ENCODE measurements at regions not wholly inside any gene's neighbourhood (a gene's known extent, or its start where the extent isn't known, plus 50 kb on each side); places are given as distances from the start of the nearest gene placed in this dataset.
A peak's percentile ranks its signal among the peaks of the same experiment; 100 is the strongest.
"Not testable (repeated sequence)": the region's sequence is repeated elsewhere in the genome, so short reads cannot be mapped to it uniquely, and the experiment has no call there.

- Histone ChIP-seq H3K4me1 (peaks cover 37% of the 10 kb centered on the region), H3K9ac (no peak overlapping the region), H3K36me3 (no peaks in the 10 kb centered on the region), H3K79me2 (ENCODE audit: low read depth) (no peaks in the 10 kb centered on the region), H3K27ac (no peak overlapping the region), H4K20me1 (ENCODE audit: low read depth) (no peaks in the 10 kb centered on the region), H3K9me3 (ENCODE audit: low read depth) (no peaks in the 10 kb centered on the region), H3K4me3 (no peak overlapping the region), H2AFZ (replicated peaks) (no peak overlapping the region), H3K27me3 (no peaks in the 10 kb centered on the region), H3K4me2 (no peak overlapping the region), H3F3A (ENCODE audit: low read depth) (peaks cover 8% of the 10 kb centered on the region)
- peak overlapping the region; percentile 46 for H3K4me3 Mint-ChIP-seq
- TF ChIP-seq EZH2phosphoT487 (IDR thresholded peaks at IDR 0.05) (no peak), CTCF (IDR thresholded peaks at IDR 0.05) (no peak), EZH2 (IDR thresholded peaks at IDR 0.05) (no peak)
- no peaks in the 10 kb centered on the region for H3K9me3 Mint-ChIP-seq
- H3K4me1 Mint-ChIP-seq = peaks cover 77% of the 10 kb centered on the region
- peaks cover 24% of the 10 kb centered on the region for H3K27me3 Mint-ChIP-seq (ENCODE audit: insufficient read depth, low read depth)
- H3K27ac Mint-ChIP-seq = peak overlapping the region; percentile 92
- no peaks in the 10 kb centered on the region for H3K36me3 Mint-ChIP-seq
- no peak for DNase-seq (ENCODE audit: low spot score)
Measured at GRCh38 chr16:29319726-29320125, 86.8 kb downstream of the NPIPB11 start.

DNA sequence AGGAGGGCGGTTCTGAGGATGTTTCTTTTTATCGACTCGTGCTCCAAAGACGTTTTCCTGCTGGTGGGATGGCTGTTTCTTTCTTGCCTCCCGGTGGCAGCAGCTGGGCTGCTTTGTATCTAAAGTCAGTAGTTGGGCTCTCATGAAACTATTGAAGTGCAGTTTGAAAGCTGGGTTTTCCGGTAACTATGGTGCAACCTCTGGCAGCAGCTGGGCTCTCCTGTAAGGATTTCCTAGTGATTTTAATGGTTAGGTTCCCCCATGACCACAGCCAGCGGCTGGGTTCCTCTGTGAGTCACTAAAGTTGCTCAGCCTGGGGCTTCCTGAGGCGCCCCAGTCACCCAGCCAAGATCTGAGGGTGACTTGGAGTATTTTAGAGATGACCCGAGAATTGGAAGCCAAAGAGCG lies 87.9 kb downstream of the NPIPB11 start:
- H3K4me1 Mint-ChIP-seq = peaks cover 79% of the 10 kb centered on the region
- not testable (repeated sequence) for H4K20me1 ChIP-seq (ENCODE audit: low read depth); H3K79me2 ChIP-seq (ENCODE audit: low read depth); H2AFZ ChIP-seq (replicated peaks); H3K36me3 Mint-ChIP-seq; H3K9me3 ChIP-seq (ENCODE audit: low read depth); H3K27me3 ChIP-seq; H3K9ac ChIP-seq; H3K4me3 ChIP-seq; H3F3A ChIP-seq (ENCODE audit: low read depth); H3K9me3 Mint-ChIP-seq; H3K36me3 ChIP-seq
- peak overlapping the region; percentile 26 for H3K27ac ChIP-seq
- peaks cover 22% of the 10 kb centered on the region for H3K27me3 Mint-ChIP-seq (ENCODE audit: insufficient read depth, low read depth)
- peak overlapping the region; percentile 55 for H3K4me2 ChIP-seq
- H3K4me3 Mint-ChIP-seq = peak overlapping the region; percentile 61
- DNase-seq (ENCODE audit: low spot score) = peak; percentile 58
- H3K27ac Mint-ChIP-seq = peak overlapping the region; percentile 79
- peaks cover 37% of the 10 kb centered on the region for H3K4me1 ChIP-seq

GRCh38 chr16:29318037-29318436 lies 88.5 kb downstream of the NPIPB11 start:
- peaks cover 37% of the 10 kb centered on the region for H3K4me1 ChIP-seq
- H3K27ac ChIP-seq = no peak overlapping the region
- H3K79me2 ChIP-seq (ENCODE audit: low read depth) = no peaks in the 10 kb centered on the region
- no peaks in the 10 kb centered on the region for H3K27me3 ChIP-seq
- H3F3A ChIP-seq (ENCODE audit: low read depth) = peaks cover 8% of the 10 kb centered on the region
- Mint-ChIP-seq H3K4me3 (no peak overlapping the region), H3K4me1 (peaks cover 85% of the 10 kb centered on the region), H3K27me3 (ENCODE audit: insufficient read depth, low read depth) (peaks cover 25% of the 10 kb centered on the region), H3K36me3 (no peaks in the 10 kb centered on the region), H3K27ac (peak overlapping the region; percentile 32), H3K9me3 (no peaks in the 10 kb centered on the region)
- no peak for DNase-seq (ENCODE audit: low spot score)
- TF ChIP-seq CTCF (IDR thresholded peaks at IDR 0.05) = peak; percentile 49
- no peak for TF ChIP-seq EZH2phosphoT487 (IDR thresholded peaks at IDR 0.05)
- TF ChIP-seq EZH2 (IDR thresholded peaks at IDR 0.05) = no peak
- H3K4me2 ChIP-seq = peak overlapping the region; percentile 55
- H3K4me3 ChIP-seq = no peak overlapping the region
- H3K36me3 ChIP-seq = no peaks in the 10 kb centered on the region
- no peaks in the 10 kb centered on the region for H4K20me1 ChIP-seq (ENCODE audit: low read depth)
- H3K9ac ChIP-seq = no peak overlapping the region
- H2AFZ ChIP-seq (replicated peaks) = no peak overlapping the region
- no peaks in the 10 kb centered on the region for H3K9me3 ChIP-seq (ENCODE audit: low read depth)

- H3K4me3 ChIP-seq = no peak overlapping the region
- Mint-ChIP-seq H3K4me1 (peaks cover 83% of the 10 kb centered on the region), H3K27ac (peak overlapping the region; percentile 59)
Measured at GRCh38 chr16:29317269-29317668, 89.2 kb downstream of the NPIPB11 start.

More at GRCh38 chr16:29317269-29317668, 89.2 kb downstream of the NPIPB11 start:
- Histone ChIP-seq H3K9ac (no peak overlapping the region), H2AFZ (replicated peaks) (no peak overlapping the region), H3K27ac (no peak overlapping the region), H3K4me1 (peaks cover 37% of the 10 kb centered on the region), H3K27me3 (no peaks in the 10 kb centered on the region), H3K9me3 (ENCODE audit: low read depth) (no peaks in the 10 kb centered on the region), H4K20me1 (ENCODE audit: low read depth) (no peaks in the 10 kb centered on the region), H3K36me3 (no peaks in the 10 kb centered on the region), H3F3A (ENCODE audit: low read depth) (peaks cover 8% of the 10 kb centered on the region), H3K79me2 (ENCODE audit: low read depth) (no peaks in the 10 kb centered on the region), H3K4me2 (no peak overlapping the region)
- Mint-ChIP-seq H3K9me3 (no peaks in the 10 kb centered on the region), H3K27me3 (ENCODE audit: insufficient read depth, low read depth) (peaks cover 28% of the 10 kb centered on the region), H3K4me3 (peak overlapping the region; percentile 41), H3K36me3 (no peaks in the 10 kb centered on the region)
- no peak for TF ChIP-seq EZH2 (IDR thresholded peaks at IDR 0.05)
- no peak for TF ChIP-seq EZH2phosphoT487 (IDR thresholded peaks at IDR 0.05)
- TF ChIP-seq CTCF (IDR thresholded peaks at IDR 0.05) = no peak
- DNase-seq (ENCODE audit: low spot score) = no peak
